ENCODE measurements at regions not wholly inside any gene's neighbourhood (a gene's known extent, or its start where the extent isn't known, plus 50 kb on each side); places are given as distances from the start of the nearest gene placed in this dataset.
A peak's percentile ranks its signal among the peaks of the same experiment; 100 is the strongest.

GRCh38 chr10:22475651-22476600, 130.6 kb downstream of the SPAG6 start:
- peaks cover 9 to 18% of the 10 kb centered on the region in 2 experiments for H3K4me1 Mint-ChIP-seq
- no peak overlapping the region for H3K56ac ChIP-seq (ENCODE audit: insufficient read length, low read depth, low read length)
- no peak overlapping the region for H3K27ac Mint-ChIP-seq
- H3K14ac ChIP-seq (ENCODE audit: insufficient read depth, low read length), result no peak overlapping the region
- peak overlapping the region; percentile 88 for H3K4me2 ChIP-seq (ENCODE audit: insufficient read depth, insufficient read length, low read length)
- no peak overlapping the region for H2BK5ac ChIP-seq (ENCODE audit: insufficient read length, low read length)
- H2AFZ ChIP-seq (ENCODE audit: low read length), result no peak overlapping the region
- no peak overlapping the region for H2BK15ac ChIP-seq (ENCODE audit: low read depth, low read length)
- peaks cover 63% of the 10 kb centered on the region for H3K27me3 ChIP-seq (ENCODE audit: insufficient read depth, low read length)
- peak overlapping the region; percentile 63 to 88 for H3K4me3 Mint-ChIP-seq
- peak; percentile 53 for DNase-seq
- no peaks in the 10 kb centered on the region; a peak in 1 of 5 replicates for H3K9me3 Mint-ChIP-seq
- H3K79me1 ChIP-seq (ENCODE audit: insufficient read depth, low read depth, low read length, poor library complexity, severe bottlenecking), result no peaks in the 10 kb centered on the region
- no peak overlapping the region for H3K27ac ChIP-seq (ENCODE audit: insufficient read length, low read depth, low read length)
- peaks cover 98% of the 10 kb centered on the region for H3K27me3 Mint-ChIP-seq (ENCODE audit: low read depth)
- TF ChIP-seq CTCF (conservative IDR thresholded peaks at IDR 0.05), result no peak
- no peak overlapping the region for H2BK20ac ChIP-seq (ENCODE audit: low read depth, low read length, poor library complexity, severe bottlenecking)
- no peak overlapping the region for H2BK12ac ChIP-seq (ENCODE audit: insufficient read length, low read depth, low read length)
- H3K9ac ChIP-seq (ENCODE audit: extremely low read depth, insufficient read length, low read length), result no peak overlapping the region
- H3K36me3 Mint-ChIP-seq (ENCODE audit: insufficient read depth in 1 of 3, low read depth in 3 of 3), result no peaks in the 10 kb centered on the region; a peak in 1 of 7 replicates
- H3K23me2 ChIP-seq (ENCODE audit: insufficient read length, low read depth, low read length, poor library complexity, severe bottlenecking), result peaks cover 22% of the 10 kb centered on the region
- no CpG with 5 or more reads among the region's 96 CpGs for WGBS (ENCODE audit: extremely low coverage, insufficient read length, low lambda C conversion rate)
- H2BK120ac ChIP-seq (ENCODE audit: low read depth, low read length, poor library complexity, severe bottlenecking), result no peak overlapping the region
- no peak overlapping the region for H2AK5ac ChIP-seq (ENCODE audit: insufficient read length, low read length)
- H3K9me3 ChIP-seq (ENCODE audit: control insufficient read depth, low read depth, low read length), result no peaks in the 10 kb centered on the region
- no peaks in the 10 kb centered on the region for H3K4me1 ChIP-seq (ENCODE audit: insufficient read depth, low read length)
- no peak overlapping the region for H4K91ac ChIP-seq (ENCODE audit: insufficient read length, low read depth, low read length)
- no peak overlapping the region for H3K23ac ChIP-seq (ENCODE audit: insufficient read length, low read depth, low read length)
- H3K18ac ChIP-seq (ENCODE audit: insufficient read length, low read depth, low read length), result no peak overlapping the region
- no peak overlapping the region for H3K4ac ChIP-seq (ENCODE audit: low read depth, low read length)
- no peaks in the 10 kb centered on the region for H3K79me2 ChIP-seq (ENCODE audit: insufficient read depth, low read length)
- no peak overlapping the region for H4K8ac ChIP-seq (replicated peaks; ENCODE audit: insufficient read length, low read depth, low read length)
- no peak overlapping the region for H4K5ac ChIP-seq (ENCODE audit: insufficient read length, low read depth, low read length)
- H4K20me1 ChIP-seq (ENCODE audit: control insufficient read depth, insufficient read depth, insufficient read length), result no peaks in the 10 kb centered on the region
- H3T11ph ChIP-seq (ENCODE audit: low read length), result no peak overlapping the region
